Fibroblast of villous mesenchyme (primary cell): ENCODE measurements at regions not wholly inside any gene's neighbourhood (a gene's known extent, or its start where the extent isn't known, plus 50 kb on each side); places are given as distances from the start of the nearest gene placed in this dataset.

ENCODE experiments used
- DNase-seq: peaks from one replicate; pipeline ENCODE4 v3.0.0-alpha.2; 2010; ENCODE audit warnings: low read depth
- H3K4me3 ChIP-seq: 2 replicates; pipeline ENCODE4 v1.5.1; 2011; ENCODE audit warnings: low read depth, mild to moderate bottlenecking, low read length
- TF ChIP-seq, protein P1 (sequence below): IDR thresholded peaks from 2 replicates; pipeline ENCODE4 v1.5.1; 2012; ENCODE audit warnings: low read depth, mild to moderate bottlenecking, low read length; ENCODE audit not compliant: insufficient read depth

DNA sequence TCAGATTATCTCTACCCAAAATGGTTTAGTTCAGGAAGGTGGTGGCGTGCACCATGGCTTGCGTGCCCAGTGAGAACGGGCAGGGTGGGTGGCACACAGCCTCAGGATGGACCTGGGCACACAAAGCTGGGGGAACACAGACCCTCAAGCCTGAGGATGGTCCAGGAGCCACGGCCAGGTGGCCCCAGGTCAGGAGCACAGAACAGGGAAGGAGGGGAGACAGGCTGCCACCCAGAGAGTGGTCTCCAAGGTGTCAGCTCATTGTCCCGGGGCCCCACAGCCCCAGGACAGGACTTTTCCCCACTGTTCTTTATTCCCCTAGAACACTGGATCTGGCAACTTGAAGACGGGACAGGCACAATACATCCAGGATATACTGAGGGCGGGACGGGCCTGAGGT is 75.6 kb upstream of the MGMT start:
- no peak overlapping the region for H3K4me3 ChIP-seq
- DNase-seq = no peak
- TF ChIP-seq, protein P1, sequence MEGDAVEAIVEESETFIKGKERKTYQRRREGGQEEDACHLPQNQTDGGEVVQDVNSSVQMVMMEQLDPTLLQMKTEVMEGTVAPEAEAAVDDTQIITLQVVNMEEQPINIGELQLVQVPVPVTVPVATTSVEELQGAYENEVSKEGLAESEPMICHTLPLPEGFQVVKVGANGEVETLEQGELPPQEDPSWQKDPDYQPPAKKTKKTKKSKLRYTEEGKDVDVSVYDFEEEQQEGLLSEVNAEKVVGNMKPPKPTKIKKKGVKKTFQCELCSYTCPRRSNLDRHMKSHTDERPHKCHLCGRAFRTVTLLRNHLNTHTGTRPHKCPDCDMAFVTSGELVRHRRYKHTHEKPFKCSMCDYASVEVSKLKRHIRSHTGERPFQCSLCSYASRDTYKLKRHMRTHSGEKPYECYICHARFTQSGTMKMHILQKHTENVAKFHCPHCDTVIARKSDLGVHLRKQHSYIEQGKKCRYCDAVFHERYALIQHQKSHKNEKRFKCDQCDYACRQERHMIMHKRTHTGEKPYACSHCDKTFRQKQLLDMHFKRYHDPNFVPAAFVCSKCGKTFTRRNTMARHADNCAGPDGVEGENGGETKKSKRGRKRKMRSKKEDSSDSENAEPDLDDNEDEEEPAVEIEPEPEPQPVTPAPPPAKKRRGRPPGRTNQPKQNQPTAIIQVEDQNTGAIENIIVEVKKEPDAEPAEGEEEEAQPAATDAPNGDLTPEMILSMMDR = no peak

DNA sequence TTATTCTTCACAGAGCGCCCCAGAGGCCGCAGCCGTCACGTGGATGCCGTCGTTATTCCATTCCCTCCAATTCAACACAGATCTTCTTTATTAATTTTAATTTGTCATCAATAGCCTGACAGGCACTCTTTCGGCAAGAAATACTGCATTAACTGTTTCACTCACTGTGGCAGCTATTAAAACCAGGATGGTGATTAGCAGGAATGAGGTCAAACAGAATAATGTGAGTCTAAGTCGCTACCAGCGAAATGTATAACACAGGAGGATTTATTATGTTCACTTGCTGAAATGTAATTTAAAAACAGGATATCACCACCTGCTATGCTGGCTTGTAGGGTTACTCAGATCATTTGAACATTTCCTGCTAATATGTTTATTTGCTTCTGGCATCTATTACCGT is 74.2 kb upstream of the MGMT start:
- no peak overlapping the region for H3K4me3 ChIP-seq
- no peak for DNase-seq
- TF ChIP-seq, protein P1 = no peak

DNA sequence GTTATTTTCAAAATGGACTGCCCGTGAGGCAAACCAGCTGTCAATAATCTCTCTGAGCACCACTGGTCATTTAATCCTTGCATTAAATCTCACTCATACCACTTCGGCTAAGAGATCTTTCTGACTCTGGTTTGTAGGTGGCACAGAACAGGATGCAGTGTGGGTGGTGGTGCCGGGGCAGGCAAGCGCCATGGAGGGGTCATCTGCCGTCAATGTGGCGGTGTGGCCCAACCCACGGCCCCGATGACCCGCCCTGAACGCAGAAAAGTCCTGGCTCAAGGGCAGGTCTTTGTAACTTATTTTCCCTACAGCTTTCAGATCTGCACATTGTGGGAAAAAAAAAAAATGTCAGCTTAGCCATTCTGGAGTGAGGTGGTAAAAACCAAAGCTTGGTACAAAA is 73.2 kb upstream of the MGMT start:
- DNase-seq = no peak
- TF ChIP-seq, protein P1 = no peak
- no peak overlapping the region for H3K4me3 ChIP-seq

DNA sequence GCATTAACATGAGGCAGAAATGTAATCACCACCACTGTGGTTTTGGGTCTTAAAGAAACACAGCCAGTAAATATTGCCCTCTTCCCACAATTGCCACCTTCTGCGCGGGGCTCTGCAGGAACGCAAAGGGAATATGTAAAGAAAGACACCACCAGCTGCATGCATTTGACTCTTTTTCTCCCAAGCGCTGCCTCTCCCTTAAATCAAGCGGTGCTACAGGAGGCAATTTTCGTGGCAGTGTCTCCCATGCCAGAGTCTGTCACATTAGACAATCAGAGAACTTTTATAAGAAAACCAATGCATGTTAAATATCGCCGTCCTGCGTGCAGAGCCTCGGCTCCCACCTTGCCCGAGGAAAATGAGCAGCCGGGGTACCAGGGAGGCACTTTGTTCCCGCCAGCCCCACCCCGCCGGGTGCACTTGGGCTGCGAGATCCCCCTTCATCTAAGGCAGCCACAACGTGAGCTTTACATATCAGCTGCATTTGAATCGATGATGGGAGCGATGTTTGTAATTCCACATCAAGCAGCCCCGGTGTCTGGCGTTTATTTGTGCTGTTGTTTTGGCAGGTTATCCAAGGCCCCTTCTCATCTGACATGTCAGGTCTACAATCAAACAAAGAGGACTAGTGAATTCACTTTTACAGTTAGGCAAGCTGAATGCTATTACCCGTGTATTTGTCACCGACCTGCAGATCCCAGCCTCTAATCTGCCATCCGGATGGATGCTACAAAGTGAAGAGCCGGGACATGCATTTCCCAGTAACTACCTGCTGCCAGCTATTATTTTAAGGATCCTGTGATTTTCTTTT is 72.3 kb upstream of the MGMT start:
- TF ChIP-seq, protein P1 = no peak
- H3K4me3 ChIP-seq = no peak overlapping the region
- no peak for DNase-seq

DNA sequence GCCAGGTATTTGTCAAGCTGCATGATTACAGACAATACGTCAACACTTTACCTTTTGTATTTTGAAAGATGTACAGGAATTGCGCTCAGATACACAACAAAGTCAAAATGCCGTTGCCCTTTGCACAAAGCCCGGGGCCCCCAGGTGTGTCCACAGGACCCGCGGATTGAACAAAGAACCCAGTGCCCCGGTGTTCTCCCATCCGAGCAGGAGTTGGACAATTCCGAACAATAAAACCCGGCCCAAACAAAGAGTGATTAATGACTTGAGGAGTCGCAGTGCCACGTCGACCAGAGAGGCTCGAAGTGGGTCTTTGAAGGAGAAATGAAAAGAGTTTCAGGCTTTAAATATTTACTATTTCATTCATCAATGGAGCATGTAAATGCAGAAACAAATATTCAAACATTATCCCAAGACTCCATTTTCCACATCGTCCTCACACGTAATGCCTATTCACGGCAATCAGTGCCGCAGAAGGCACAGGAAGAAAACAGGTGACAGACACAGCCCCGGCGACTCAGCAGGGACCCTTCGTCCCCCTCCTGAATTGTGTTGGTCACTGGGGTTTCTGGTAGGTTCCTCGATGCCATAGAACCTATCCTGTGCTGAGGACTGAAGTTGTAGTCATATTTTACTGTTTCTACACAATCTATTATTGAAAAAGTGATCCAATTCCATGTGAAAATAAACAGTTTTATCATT is 70.9 kb upstream of the MGMT start:
- no peak overlapping the region for H3K4me3 ChIP-seq
- no peak for DNase-seq
- TF ChIP-seq, protein P1 = no peak

DNA sequence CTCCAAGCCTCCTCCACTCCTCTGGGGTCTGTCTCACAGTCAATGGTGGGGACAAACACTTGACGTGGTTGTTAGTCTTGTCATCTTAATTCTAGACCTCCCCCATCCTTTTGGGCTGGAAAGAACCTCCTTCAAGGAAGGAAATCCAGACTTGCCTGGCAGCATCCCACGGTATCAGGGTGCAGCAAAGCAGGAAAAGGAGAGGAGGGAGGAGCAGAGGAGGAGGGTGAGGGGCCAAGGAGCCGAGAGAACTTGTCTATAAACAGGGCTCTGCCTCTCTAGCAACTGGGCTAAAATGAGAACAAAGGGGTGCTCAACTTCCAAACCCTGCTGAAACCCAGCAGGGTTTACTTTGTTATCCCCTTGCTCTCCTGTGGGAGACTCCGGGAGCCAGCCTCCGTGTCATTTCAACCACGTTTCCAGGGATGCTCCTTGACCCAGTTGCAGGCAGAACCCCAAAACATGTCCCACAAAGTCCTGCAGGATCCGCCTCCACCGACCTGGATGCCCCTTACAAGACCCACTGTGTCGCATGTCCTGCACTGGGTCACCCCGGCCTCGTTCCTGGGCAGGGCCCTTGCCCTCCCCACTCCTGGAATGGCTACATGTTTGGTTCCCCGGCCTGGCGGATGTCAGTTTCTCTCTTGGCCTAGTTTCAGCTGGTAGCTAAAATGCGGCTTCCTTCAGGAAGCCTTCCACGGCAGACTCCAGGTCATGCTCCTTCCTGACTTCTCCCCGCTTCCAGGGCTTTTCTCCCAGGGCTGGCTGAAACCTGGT is 69.7 kb upstream of the MGMT start:
- H3K4me3 ChIP-seq = no peak overlapping the region
- DNase-seq = no peak
- TF ChIP-seq, protein P1 = no peak
